ENCODE measurements at regions not wholly inside any gene's neighbourhood (a gene's known extent, or its start where the extent isn't known, plus 50 kb on each side); places are given as distances from the start of the nearest gene placed in this dataset.
A peak's percentile ranks its signal among the peaks of the same experiment; 100 is the strongest.

GRCh38 chr12:77189901-77190416 is 124.6 kb upstream of the E2F7 start:
- no peak for DNase-seq

DNA sequence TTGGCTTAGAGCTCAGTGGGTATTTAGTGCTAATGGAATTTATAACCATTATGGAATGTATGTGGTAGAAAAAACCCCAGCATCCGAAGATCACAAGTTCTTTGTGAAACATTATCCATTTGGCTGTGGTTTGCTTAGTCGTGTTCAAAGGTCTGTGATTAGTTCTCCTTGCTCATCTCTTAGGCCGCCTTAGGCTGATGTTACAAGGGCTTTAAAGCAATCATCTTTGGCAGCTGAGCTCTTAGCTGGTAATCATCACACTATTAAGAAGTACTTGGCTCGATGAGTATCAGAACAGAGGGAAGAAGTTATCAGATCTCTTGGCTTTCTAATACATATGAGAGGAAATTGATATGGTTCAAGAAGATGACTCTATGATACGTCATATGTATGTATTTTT is 124.1 kb upstream of the E2F7 start:
- no peak for DNase-seq

- peak; percentile 14 for DNase-seq
These were observed 114.1 kb upstream of the E2F7 start for GRCh38 chr12:77179515-77179914.

- DNase-seq, result no peak
These were observed 102.4 kb upstream of the E2F7 start for GRCh38 chr12:77167801-77168200.

GRCh38 chr12:77166696-77167095 is 101.3 kb upstream of the E2F7 start:
- DNase-seq, result no peak

- DNase-seq, result peak; percentile 37
These were observed 98.0 kb upstream of the E2F7 start for GRCh38 chr12:77163074-77164038.

DNA sequence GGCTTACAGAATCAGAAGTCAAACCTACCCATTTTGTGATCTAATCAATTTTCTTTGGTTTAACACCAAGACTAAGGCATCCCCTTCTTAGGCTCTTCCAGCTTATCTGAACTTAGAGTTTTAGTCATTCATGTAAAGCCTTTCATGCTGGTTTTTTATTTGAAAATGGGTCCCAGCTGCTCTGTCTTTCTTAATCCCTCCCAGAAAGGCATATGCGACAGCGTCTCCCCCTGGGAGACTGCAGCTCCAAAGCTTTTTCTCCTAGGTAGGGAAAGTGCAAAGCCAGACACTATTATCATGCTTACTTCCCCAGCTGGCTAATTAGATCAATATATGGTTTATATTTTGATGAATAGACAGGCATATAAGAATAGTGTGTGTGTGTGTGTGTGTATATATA is 96.6 kb upstream of the E2F7 start:
- DNase-seq, result no peak

- no peak for DNase-seq
These were observed 95.6 kb upstream of the E2F7 start for GRCh38 chr12:77160931-77161330.

DNA sequence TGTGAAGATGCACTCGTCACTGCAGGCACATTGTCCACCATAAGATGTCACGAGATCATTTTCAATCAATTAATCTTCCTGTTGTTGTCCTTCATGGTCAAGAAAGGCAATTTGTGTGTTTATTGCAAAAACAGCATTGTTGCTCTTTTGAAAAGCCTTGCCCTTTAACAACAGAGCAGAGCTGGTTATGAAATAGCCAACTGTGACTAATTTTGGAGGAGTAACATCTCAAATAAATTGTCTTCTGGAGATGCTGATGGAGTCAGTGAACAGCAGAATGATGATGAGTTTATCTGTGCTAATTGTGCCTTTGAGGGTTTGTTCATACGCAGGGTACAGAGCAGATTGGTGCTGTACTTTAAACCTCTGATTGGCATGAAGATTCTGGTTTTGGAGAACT is 88.3 kb upstream of the E2F7 start:
- no peak for DNase-seq

DNA sequence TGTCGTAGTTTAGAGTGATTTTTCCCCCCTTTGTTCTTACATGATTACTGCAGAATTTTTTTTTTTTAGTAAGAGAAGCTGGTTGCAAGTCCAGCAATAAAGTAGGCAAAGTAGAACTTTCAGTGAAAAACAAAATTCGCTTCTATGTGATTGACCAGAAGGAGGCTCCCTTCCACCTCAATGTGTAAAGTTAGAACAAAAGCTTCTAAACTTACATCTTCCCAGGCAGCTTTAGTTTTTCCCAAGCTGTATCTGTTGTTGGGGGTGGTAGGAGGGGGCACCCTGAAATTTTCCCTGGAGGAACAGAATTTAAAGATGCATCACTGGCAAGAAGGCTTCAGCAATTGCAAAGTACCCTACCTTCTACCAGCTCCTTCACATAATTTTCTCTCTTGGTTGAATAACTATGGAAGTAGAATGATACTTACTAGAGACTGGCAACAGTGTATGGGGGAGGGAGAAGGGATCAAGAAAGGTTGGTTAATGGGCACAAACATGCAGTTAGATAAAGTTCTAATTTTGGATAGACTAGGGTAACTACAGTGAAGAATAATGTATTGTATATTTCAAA is 87.3 kb upstream of the E2F7 start:
- DNase-seq, result peak; percentile 28

- no peak for DNase-seq
These were observed 85.7 kb upstream of the E2F7 start for GRCh38 chr12:77151030-77151429.

GRCh38 chr12:77133566-77133965 is 68.2 kb upstream of the E2F7 start:
- no peak for DNase-seq

- peak; percentile 68 for DNase-seq
These were observed 66.7 kb upstream of the E2F7 start for GRCh38 chr12:77131977-77132490.

- no peak for DNase-seq
These were observed 64.8 kb upstream of the E2F7 start for GRCh38 chr12:77130193-77130592.

GRCh38 chr12:77124767-77125166 is 59.4 kb upstream of the E2F7 start:
- DNase-seq, result no peak

DNA sequence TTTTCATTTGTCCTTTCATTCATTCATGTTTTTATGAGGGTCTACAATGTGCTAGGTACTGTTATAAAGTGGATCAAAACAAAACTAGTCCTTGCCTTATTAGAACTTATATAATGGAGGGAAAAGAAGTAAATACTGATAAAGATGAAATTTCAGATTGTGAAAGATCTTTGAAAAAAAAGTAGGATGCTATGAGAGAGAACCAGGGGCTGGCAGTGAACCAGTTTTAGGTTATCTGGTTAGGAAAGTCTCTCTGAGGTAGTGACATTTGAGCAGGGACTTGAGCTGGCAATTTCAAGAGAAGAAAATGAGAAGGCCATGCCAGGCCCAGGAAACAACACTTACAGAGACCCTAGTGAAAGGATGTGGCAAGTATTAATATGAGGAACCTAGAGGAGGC is 57.3 kb upstream of the E2F7 start:
- DNase-seq, result no peak

- no peak for DNase-seq
These were observed 56.9 kb upstream of the E2F7 start for GRCh38 chr12:77122236-77122635.

DNA sequence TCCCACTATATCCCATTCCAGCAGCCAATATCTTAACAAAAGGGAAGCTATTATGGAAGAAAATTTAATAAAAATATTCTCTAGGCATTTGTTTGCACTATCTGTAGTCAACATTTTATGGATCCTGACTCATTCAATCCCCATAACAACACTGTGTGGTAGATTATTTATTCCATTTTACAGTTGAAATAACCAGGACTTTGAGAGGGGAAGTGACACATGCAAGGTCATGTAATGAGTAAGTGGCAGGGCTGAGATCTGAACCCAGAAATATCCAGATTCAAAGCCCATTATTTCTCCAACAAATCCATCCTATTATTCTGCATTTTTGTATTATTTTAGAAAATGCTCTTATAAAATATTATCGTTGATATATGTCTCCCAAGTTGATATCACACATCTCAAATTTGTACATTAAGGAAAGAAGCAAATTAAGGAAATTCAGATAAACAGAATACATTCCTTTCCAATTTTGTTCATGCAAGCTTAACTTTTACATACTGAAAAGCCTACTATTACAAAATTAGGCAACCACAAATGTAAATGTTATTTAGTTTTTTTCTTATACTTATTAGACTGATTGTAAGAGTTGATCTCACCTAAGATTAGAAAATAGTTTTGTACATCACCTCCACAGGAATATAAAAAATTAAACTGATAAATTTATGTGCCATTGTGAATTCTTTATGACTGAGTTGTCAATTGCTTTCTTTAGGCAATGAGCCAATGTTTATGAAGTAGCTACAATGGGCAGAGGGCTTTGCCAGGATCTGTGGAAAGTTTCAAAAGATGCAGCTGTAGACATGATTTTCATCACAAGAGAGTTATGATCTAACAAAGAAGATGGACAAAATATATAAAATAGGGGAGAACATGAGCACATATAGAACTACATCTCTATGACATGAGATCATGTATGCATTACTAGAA is 55.1 kb upstream of the E2F7 start:
- DNase-seq, result peak; percentile 66

- no peak for DNase-seq
These were observed 53.3 kb upstream of the E2F7 start for GRCh38 chr12:77118696-77119095.

GRCh38 chr12:77116277-77116676 is 50.9 kb upstream of the E2F7 start:
- DNase-seq, result no peak

GRCh38 chr12:77115471-77115870 is 50.1 kb upstream of the E2F7 start:
- no peak for DNase-seq
